Panc1 (cell line): ENCODE measurements at regions not wholly inside any gene's neighbourhood (a gene's known extent, or its start where the extent isn't known, plus 50 kb on each side); places are given as distances from the start of the nearest gene placed in this dataset.

Experiments used
- CTCF ChIP-seq: fragments of 450-650 bp; IDR thresholded peaks from 2 replicates; pipeline ENCODE4 v1.5.1; 2017; ENCODE audit warnings: mild to moderate bottlenecking
- REST ChIP-seq, 2 experiments: IDR thresholded peaks; 2 replicates each; pipeline ENCODE4 v1.6.1; 2011 to 2012; ENCODE audit warnings: low read depth in 2 of 2, control low read depth in 1 of 2, low read length in 1 of 2, mild to moderate bottlenecking in 1 of 2, moderate library complexity in 1 of 2; ENCODE audit not compliant: insufficient read depth in 1 of 2

GRCh38 chr3:102336130-102336529, 98.7 kb upstream of the ZPLD1 start:
- TF ChIP-seq REST (IDR thresholded peaks at IDR 0.05; ENCODE audit: insufficient read depth in 1 of 2, low read depth in 2 of 2, low read length in 1 of 2) (no peak), CTCF (no peak)
